OCI-LY1 (cell line): ENCODE measurements at regions not wholly inside any gene's neighbourhood (a gene's known extent, or its start where the extent isn't known, plus 50 kb on each side); places are given as distances from the start of the nearest gene placed in this dataset.

Experiments used
- H2AFZ ChIP-seq: fragments of 200-600 bp; sonication (generic), shearing (Covaris generic); 2 replicates; pipeline ENCODE4 v1.6.0; 2014; ENCODE audit warnings: antibody characterized with exemption, mild to moderate bottlenecking, low read length
- H3F3A ChIP-seq: fragments of 200-600 bp; sonication (generic), shearing (Covaris generic); 2 replicates; pipeline ENCODE4 v1.6.0; 2014; ENCODE audit warnings: mild to moderate bottlenecking, antibody characterized with exemption, low read length, moderate library complexity; ENCODE audit not compliant: insufficient read depth
- H3K27ac ChIP-seq: fragments of 200-600 bp; sonication (generic); 2 replicates; pipeline ENCODE4 v1.5.1; 2014; ENCODE audit warnings: low read length, mixed run types, mild to moderate bottlenecking, low read depth; ENCODE audit not compliant: poor library complexity, severe bottlenecking
- H3K27me3 ChIP-seq: fragments of 200-600 bp; sonication (generic); 2 replicates; pipeline ENCODE4 v1.6.0; 2014; ENCODE audit warnings: antibody characterized with exemption, mild to moderate bottlenecking, low read length, moderate library complexity; ENCODE audit not compliant: insufficient read depth
- H3K36me3 ChIP-seq: fragments of 200-600 bp; sonication (generic); 2 replicates; pipeline ENCODE4 v1.6.1; 2014; ENCODE audit warnings: mild to moderate bottlenecking, antibody characterized with exemption, low read length, moderate library complexity, mixed read lengths; ENCODE audit not compliant: insufficient read depth
- H3K4me1 ChIP-seq: fragments of 200-600 bp; sonication (generic); 2 replicates; pipeline ENCODE4 v1.5.1; 2014; ENCODE audit warnings: mild to moderate bottlenecking, low read length, moderate library complexity; ENCODE audit not compliant: insufficient read depth, severe bottlenecking
- H3K4me2 ChIP-seq: fragments of 200-600 bp; sonication (generic), shearing (Covaris generic); 2 replicates; pipeline ENCODE4 v1.6.1; 2014; ENCODE audit warnings: low read length
- H3K4me3 ChIP-seq: fragments of 200-600 bp; sonication (generic); 2 replicates; pipeline ENCODE4 v1.5.1; 2014; ENCODE audit warnings: low read length, low read depth, mild to moderate bottlenecking, mixed read lengths; ENCODE audit not compliant: poor library complexity, severe bottlenecking
- H3K79me2 ChIP-seq: fragments of 200-600 bp; shearing (Covaris generic); 2 replicates; pipeline ENCODE4 v1.6.1; 2016; ENCODE audit warnings: mixed run types, low read length, mixed read lengths; ENCODE audit not compliant: insufficient read depth
- H3K9ac ChIP-seq: fragments of 200-600 bp; sonication (generic), shearing (Covaris generic); 2 replicates; pipeline ENCODE4 v1.6.1; 2014; ENCODE audit warnings: mild to moderate bottlenecking, low read length, mixed read lengths
- H3K9me2 ChIP-seq: fragments of 200-600 bp; sonication (generic), shearing (Covaris generic); 2 replicates; pipeline ENCODE4 v1.6.1; 2014; ENCODE audit warnings: low read depth, mild to moderate bottlenecking, low read length, mixed read lengths
- H3K9me3 ChIP-seq: fragments of 200-600 bp; shearing (Covaris generic); 2 replicates; pipeline ENCODE4 v1.6.1; 2014; ENCODE audit warnings: low read length, mixed read lengths
- H4K20me1 ChIP-seq: fragments of 200-600 bp; sonication (generic), shearing (Covaris generic); 2 replicates; pipeline ENCODE4 v1.6.0; 2016; ENCODE audit warnings: mild to moderate bottlenecking, low read length; ENCODE audit not compliant: insufficient read depth
- CTCF ChIP-seq: fragments of 200-600 bp; sonication (generic), shearing (Covaris generic); IDR thresholded peaks from 2 replicates; pipeline ENCODE4 v1.5.1; 2017; ENCODE audit warnings: mild to moderate bottlenecking, antibody characterized with exemption, low read length, moderate library complexity, mixed read lengths
- EZH2 ChIP-seq: fragments of 200-600 bp; sonication (generic), shearing (Covaris generic); IDR thresholded peaks from 2 replicates; pipeline ENCODE4 v1.8.0; 2017; ENCODE audit warnings: borderline replicate concordance, mixed run types, mild to moderate bottlenecking, antibody characterized with exemption, low read length, moderate library complexity, mixed read lengths

- Histone ChIP-seq H4K20me1 (no peaks in the 10 kb centered on the region), H3K36me3 (no peaks in the 10 kb centered on the region), H3K4me3 (no peak overlapping the region), H3K79me2 (no peaks in the 10 kb centered on the region), H3K9me3 (no peaks in the 10 kb centered on the region), H3K27me3 (no peaks in the 10 kb centered on the region), H3K4me1 (no peaks in the 10 kb centered on the region), H3K9me2 (no peaks in the 10 kb centered on the region), H3F3A (no peaks in the 10 kb centered on the region), H2AFZ (no peak overlapping the region), H3K9ac (no peak overlapping the region), H3K27ac (no peak overlapping the region), H3K4me2 (no peak overlapping the region)
- no peak for TF ChIP-seq CTCF
- no peak for TF ChIP-seq EZH2
Measured at GRCh38 chr21:14833241-14833640, 231.6 kb downstream of the NRIP1 start.

- no peak for TF ChIP-seq CTCF
- no peak for TF ChIP-seq EZH2
- Histone ChIP-seq H3K9me3 (no peaks in the 10 kb centered on the region), H3K9ac (no peak overlapping the region), H3F3A (no peaks in the 10 kb centered on the region), H2AFZ (no peak overlapping the region), H4K20me1 (no peaks in the 10 kb centered on the region), H3K9me2 (no peaks in the 10 kb centered on the region), H3K4me3 (no peak overlapping the region), H3K4me1 (no peaks in the 10 kb centered on the region), H3K27ac (no peak overlapping the region), H3K27me3 (no peaks in the 10 kb centered on the region), H3K36me3 (no peaks in the 10 kb centered on the region), H3K79me2 (no peaks in the 10 kb centered on the region), H3K4me2 (no peak overlapping the region)
Measured at GRCh38 chr21:14830307-14830706, 234.5 kb downstream of the NRIP1 start.

DNA sequence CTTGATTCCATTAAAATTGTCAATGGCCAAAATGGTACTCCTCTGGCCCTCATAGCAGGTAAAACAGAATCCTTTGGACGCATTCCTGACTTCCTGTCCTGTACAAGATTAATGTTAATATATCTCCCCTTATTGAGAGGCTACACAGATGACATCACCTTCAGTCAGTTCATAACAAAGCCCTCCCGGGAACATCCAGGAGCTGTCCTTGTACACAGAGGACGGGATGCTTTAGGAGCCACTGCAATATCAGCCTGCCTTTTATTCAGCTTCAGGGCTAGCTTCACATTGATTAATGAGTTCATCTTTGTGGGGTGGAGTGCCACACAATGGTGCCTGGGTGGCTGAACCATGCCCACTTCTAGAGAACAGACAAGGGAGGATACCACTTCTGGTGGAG, 235.1 kb downstream of the NRIP1 start:
- H4K20me1 ChIP-seq: no peaks in the 10 kb centered on the region
- TF ChIP-seq CTCF (no peak), EZH2 (no peak)
- H3K4me3 ChIP-seq: no peak overlapping the region
- no peaks in the 10 kb centered on the region for H3K79me2 ChIP-seq
- H3K27me3 ChIP-seq: no peaks in the 10 kb centered on the region
- H3K4me1 ChIP-seq: no peaks in the 10 kb centered on the region
- no peak overlapping the region for H3K27ac ChIP-seq
- no peaks in the 10 kb centered on the region for H3K36me3 ChIP-seq
- H3K4me2 ChIP-seq: no peak overlapping the region
- H3F3A ChIP-seq: no peaks in the 10 kb centered on the region
- no peak overlapping the region for H2AFZ ChIP-seq
- no peak overlapping the region for H3K9ac ChIP-seq
- no peaks in the 10 kb centered on the region for H3K9me3 ChIP-seq
- no peaks in the 10 kb centered on the region for H3K9me2 ChIP-seq
